ENCODE measurements at regions not wholly inside any gene's neighbourhood (a gene's known extent, or its start where the extent isn't known, plus 50 kb on each side); places are given as distances from the start of the nearest gene placed in this dataset.

DNA sequence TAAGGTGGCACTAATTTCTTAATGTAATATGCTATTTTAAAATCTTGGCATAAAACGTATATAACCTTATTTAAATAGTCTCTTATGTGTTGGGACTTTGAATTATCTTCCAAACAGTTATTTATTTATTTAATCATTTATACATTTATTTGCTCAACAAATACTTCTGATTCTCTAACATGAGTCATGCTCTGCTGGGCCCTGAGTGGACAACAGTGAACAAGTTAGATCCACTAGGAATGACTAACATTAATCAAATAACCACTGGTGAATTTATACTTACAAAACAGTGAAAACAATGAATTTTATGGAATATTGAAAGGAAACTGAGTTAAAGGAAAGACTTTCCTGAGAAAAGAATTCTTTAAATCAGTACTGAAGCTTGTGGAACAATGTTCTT is 1257.2 kb upstream of the CHAC2 start (continued):
- TF ChIP-seq, protein P1, sequence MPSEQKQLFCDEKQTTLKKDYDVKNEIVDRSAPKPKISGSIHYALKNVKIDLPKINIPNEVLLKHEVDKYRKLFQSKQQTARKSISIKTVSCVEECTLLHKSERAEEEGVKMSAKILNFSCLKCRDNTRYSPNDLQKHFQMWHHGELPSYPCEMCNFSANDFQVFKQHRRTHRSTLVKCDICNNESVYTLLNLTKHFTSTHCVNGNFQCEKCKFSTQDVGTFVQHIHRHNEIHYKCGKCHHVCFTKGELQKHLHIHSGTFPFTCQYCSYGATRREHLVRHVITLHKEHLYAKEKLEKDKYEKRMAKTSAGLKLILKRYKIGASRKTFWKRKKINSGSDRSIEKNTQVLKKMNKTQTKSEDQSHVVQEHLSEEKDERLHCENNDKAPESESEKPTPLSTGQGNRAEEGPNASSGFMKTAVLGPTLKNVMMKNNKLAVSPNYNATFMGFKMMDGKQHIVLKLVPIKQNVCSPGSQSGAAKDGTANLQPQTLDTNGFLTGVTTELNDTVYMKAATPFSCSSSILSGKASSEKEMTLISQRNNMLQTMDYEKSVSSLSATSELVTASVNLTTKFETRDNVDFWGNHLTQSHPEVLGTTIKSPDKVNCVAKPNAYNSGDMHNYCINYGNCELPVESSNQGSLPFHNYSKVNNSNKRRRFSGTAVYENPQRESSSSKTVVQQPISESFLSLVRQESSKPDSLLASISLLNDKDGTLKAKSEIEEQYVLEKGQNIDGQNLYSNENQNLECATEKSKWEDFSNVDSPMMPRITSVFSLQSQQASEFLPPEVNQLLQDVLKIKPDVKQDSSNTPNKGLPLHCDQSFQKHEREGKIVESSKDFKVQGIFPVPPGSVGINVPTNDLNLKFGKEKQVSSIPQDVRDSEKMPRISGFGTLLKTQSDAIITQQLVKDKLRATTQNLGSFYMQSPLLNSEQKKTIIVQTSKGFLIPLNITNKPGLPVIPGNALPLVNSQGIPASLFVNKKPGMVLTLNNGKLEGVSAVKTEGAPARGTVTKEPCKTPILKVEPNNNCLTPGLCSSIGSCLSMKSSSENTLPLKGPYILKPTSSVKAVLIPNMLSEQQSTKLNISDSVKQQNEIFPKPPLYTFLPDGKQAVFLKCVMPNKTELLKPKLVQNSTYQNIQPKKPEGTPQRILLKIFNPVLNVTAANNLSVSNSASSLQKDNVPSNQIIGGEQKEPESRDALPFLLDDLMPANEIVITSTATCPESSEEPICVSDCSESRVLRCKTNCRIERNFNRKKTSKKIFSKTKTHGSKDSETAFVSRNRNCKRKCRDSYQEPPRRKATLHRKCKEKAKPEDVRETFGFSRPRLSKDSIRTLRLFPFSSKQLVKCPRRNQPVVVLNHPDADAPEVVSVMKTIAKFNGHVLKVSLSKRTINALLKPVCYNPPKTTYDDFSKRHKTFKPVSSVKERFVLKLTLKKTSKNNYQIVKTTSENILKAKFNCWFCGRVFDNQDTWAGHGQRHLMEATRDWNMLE (tag by site-specific recombination; conservative IDR thresholded peaks at IDR 0.05; ENCODE audit: low read depth): no peak
- TF ChIP-seq ZNF202 (tag by site-specific recombination; IDR thresholded peaks at IDR 0.05; ENCODE audit: borderline replicate concordance) (no peak), MYNN (tag by site-specific recombination; IDR thresholded peaks at IDR 0.05; ENCODE audit: borderline replicate concordance) (no peak), ZNF2 (tag by site-specific recombination; IDR thresholded peaks at IDR 0.05) (no peak), ZFP69B (tag by site-specific recombination; IDR thresholded peaks at IDR 0.05) (no peak), ZNF19 (tag by site-specific recombination; IDR thresholded peaks at IDR 0.05; ENCODE audit: low read depth) (no peak), ZSCAN16 (tag by site-specific recombination; IDR thresholded peaks at IDR 0.05) (no peak), ZNF16 (tag by site-specific recombination; IDR thresholded peaks at IDR 0.05; ENCODE audit: low read depth) (no peak), ZBTB17 (tag by site-specific recombination; IDR thresholded peaks at IDR 0.05) (no peak)
- TF ChIP-seq, protein P2, sequence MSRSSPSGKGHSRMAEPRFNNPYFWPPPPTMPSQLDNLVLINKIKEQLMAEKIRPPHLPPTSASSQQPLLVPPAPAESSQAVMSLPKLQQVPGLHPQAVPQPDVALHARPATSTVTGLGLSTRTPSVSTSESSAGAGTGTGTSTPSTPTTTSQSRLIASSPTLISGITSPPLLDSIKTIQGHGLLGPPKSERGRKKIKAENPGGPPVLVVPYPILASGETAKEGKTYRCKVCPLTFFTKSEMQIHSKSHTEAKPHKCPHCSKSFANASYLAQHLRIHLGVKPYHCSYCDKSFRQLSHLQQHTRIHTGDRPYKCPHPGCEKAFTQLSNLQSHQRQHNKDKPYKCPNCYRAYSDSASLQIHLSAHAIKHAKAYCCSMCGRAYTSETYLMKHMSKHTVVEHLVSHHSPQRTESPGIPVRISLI (tag by site-specific recombination; IDR thresholded peaks at IDR 0.05): no peak
- TF ChIP-seq, protein P3, sequence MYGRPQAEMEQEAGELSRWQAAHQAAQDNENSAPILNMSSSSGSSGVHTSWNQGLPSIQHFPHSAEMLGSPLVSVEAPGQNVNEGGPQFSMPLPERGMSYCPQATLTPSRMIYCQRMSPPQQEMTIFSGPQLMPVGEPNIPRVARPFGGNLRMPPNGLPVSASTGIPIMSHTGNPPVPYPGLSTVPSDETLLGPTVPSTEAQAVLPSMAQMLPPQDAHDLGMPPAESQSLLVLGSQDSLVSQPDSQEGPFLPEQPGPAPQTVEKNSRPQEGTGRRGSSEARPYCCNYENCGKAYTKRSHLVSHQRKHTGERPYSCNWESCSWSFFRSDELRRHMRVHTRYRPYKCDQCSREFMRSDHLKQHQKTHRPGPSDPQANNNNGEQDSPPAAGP (tag by site-specific recombination; IDR thresholded peaks at IDR 0.05): no peak
- TF ChIP-seq, protein P4, sequence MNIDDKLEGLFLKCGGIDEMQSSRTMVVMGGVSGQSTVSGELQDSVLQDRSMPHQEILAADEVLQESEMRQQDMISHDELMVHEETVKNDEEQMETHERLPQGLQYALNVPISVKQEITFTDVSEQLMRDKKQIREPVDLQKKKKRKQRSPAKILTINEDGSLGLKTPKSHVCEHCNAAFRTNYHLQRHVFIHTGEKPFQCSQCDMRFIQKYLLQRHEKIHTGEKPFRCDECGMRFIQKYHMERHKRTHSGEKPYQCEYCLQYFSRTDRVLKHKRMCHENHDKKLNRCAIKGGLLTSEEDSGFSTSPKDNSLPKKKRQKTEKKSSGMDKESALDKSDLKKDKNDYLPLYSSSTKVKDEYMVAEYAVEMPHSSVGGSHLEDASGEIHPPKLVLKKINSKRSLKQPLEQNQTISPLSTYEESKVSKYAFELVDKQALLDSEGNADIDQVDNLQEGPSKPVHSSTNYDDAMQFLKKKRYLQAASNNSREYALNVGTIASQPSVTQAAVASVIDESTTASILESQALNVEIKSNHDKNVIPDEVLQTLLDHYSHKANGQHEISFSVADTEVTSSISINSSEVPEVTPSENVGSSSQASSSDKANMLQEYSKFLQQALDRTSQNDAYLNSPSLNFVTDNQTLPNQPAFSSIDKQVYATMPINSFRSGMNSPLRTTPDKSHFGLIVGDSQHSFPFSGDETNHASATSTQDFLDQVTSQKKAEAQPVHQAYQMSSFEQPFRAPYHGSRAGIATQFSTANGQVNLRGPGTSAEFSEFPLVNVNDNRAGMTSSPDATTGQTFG (tag by site-specific recombination; IDR thresholded peaks at IDR 0.05; ENCODE audit: borderline replicate concordance): no peak

DNA sequence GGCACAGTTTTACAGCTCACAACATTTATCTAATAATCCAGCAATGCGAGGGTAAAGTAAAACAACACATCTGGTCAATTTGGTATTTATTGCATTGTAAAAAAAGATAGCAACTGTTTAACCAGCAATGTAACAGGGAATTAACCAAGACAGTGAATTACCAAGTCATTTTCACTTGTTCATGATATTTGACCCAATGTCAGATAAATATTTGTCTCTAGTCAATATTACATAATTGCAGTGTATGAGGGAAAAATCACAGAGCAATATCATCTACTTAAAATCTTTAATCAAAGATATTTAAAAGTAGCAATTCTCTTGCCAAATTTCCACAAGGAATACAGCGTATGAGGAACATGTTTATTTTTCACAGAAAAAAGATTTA is 1265.1 kb upstream of the CHAC2 start:
- ChIA-PET CTCF (no interaction called here), POLR2A (no interaction called here)
- Histone ChIP-seq H3K27ac (ENCODE audit: extremely low read depth, low read depth, low read length) (no peak overlapping the region), H3K4me1 (ENCODE audit: control insufficient read depth, insufficient read depth, low read length) (no peaks in the 10 kb centered on the region), H3K36me3 (ENCODE audit: control insufficient read depth in 2 of 2, insufficient read depth in 1 of 2, low read length in 2 of 2) (no peaks in the 10 kb centered on the region), H3K9me3 (ENCODE audit: control insufficient read depth, insufficient read depth, low read depth, low read length) (no peaks in the 10 kb centered on the region), H3K4me3 (ENCODE audit: low read depth, low read length) (no peak overlapping the region)
- TF ChIP-seq ZNF366 (tag by site-specific recombination; conservative IDR thresholded peaks at IDR 0.05): no peak
- TF ChIP-seq ZSCAN16 (tag by site-specific recombination; IDR thresholded peaks at IDR 0.05): no peak
- TF ChIP-seq SP2 (tag by site-specific recombination; IDR thresholded peaks at IDR 0.05): no peak
- TF ChIP-seq ZBTB1 (tag by site-specific recombination; IDR thresholded peaks at IDR 0.05): no peak
- no peak for TF ChIP-seq YY2 (tag by site-specific recombination; IDR thresholded peaks at IDR 0.05)
- TF ChIP-seq PRDM1 (tag by site-specific recombination; IDR thresholded peaks at IDR 0.05): no peak
- TF ChIP-seq, protein P2 (tag by site-specific recombination; IDR thresholded peaks at IDR 0.05): no peak
- TF ChIP-seq, protein P5, sequence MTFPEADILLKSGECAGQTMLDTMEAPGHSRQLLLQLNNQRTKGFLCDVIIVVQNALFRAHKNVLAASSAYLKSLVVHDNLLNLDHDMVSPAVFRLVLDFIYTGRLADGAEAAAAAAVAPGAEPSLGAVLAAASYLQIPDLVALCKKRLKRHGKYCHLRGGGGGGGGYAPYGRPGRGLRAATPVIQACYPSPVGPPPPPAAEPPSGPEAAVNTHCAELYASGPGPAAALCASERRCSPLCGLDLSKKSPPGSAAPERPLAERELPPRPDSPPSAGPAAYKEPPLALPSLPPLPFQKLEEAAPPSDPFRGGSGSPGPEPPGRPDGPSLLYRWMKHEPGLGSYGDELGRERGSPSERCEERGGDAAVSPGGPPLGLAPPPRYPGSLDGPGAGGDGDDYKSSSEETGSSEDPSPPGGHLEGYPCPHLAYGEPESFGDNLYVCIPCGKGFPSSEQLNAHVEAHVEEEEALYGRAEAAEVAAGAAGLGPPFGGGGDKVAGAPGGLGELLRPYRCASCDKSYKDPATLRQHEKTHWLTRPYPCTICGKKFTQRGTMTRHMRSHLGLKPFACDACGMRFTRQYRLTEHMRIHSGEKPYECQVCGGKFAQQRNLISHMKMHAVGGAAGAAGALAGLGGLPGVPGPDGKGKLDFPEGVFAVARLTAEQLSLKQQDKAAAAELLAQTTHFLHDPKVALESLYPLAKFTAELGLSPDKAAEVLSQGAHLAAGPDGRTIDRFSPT (tag by site-specific recombination; IDR thresholded peaks at IDR 0.05): no peak
- no peak for TF ChIP-seq KLF10 (tag by site-specific recombination; IDR thresholded peaks at IDR 0.05)
- TF ChIP-seq, protein P6, sequence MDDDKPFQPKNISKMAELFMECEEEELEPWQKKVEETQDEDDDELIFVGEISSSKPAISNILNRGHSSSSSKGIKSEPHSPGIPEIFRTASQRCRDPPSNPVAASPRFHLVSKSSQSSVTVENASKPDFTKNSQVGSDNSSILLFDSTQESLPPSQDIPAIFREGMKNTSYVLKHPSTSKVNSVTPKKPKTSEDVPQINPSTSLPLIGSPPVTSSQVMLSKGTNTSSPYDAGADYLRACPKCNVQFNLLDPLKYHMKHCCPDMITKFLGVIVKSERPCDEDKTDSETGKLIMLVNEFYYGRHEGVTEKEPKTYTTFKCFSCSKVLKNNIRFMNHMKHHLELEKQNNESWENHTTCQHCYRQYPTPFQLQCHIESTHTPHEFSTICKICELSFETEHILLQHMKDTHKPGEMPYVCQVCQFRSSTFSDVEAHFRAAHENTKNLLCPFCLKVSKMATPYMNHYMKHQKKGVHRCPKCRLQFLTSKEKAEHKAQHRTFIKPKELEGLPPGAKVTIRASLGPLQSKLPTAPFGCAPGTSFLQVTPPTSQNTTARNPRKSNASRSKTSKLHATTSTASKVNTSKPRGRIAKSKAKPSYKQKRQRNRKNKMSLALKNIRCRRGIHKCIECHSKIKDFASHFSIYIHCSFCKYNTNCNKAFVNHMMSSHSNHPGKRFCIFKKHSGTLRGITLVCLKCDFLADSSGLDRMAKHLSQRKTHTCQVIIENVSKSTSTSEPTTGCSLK (tag by site-specific recombination; IDR thresholded peaks at IDR 0.05): no peak
- TF ChIP-seq KLF7 (tag by site-specific recombination; IDR thresholded peaks at IDR 0.05; ENCODE audit: borderline replicate concordance): no peak
